ENCODE measurements at regions not wholly inside any gene's neighbourhood (a gene's known extent, or its start where the extent isn't known, plus 50 kb on each side); places are given as distances from the start of the nearest gene placed in this dataset.

GRCh38 chr9:135230386-135230765 lies 142.9 kb downstream of the OLFM1 start:
- TF ChIP-seq CTCF (conservative IDR thresholded peaks at IDR 0.05 in 1 of 2, IDR thresholded peaks at IDR 0.05 in 1 of 2; ENCODE audit: low read depth in 1 of 2, low read length in 2 of 2) (no peak), EZH2 (IDR thresholded peaks at IDR 0.05; ENCODE audit: low read length, missing control alignments) (no peak)
